H1 (cell line): ENCODE measurements at regions not wholly inside any gene's neighbourhood (a gene's known extent, or its start where the extent isn't known, plus 50 kb on each side); places are given as distances from the start of the nearest gene placed in this dataset.

Experiments
- CTCF ChIA-PET: fragments of 300-600 bp; sonication (Branson Sonifier 250); formaldehyde crosslinking; loops from one replicate; lab custom pipeline; 2021; ENCODE audit not compliant: partially characterized antibody; lab: Charles Lee
- POLR2A ChIA-PET: fragments of 300-600 bp; sonication (Branson Sonifier 250); formaldehyde crosslinking; loops from one replicate; lab custom pipeline; 2021; ENCODE audit warnings: inconsistent platforms; ENCODE audit not compliant: partially characterized antibody; lab: Charles Lee
- DNase-seq, 2 experiments: peaks; one replicate each; pipeline versions ENCODE4 v3.0.0 to v3.0.0-alpha.2; 2010 to 2022; ENCODE audit warnings: low spot score in 2 of 2, low read depth in 1 of 2, mixed read lengths in 1 of 2
- FAIRE-seq: peaks from 2 replicates; lab custom pipeline; 2011; peaks lifted over from hg19 to GRCh38; lab: Jason Lieb, UNC
- H2AFZ ChIP-seq: 2 replicates; pipeline ENCODE4 v1.8.1; 2012; ENCODE audit warnings: low read length, inconsistent platforms
- H2AK5ac ChIP-seq: 2 replicates; pipeline ENCODE4 v1.6.1; 2013; ENCODE audit warnings: low read depth, low read length
- H2BK120ac ChIP-seq: replicated peaks from 2 replicates; pipeline ENCODE3; 2013; ENCODE audit warnings: low read depth, low read length, inconsistent platforms
- H2BK12ac ChIP-seq: 2 replicates; pipeline ENCODE4 v1.6.1; 2013; ENCODE audit warnings: low read depth, low read length
- H2BK15ac ChIP-seq: 2 replicates; pipeline ENCODE4 v1.6.1; 2013; ENCODE audit warnings: low read length
- H2BK20ac ChIP-seq: 2 replicates; pipeline ENCODE4 v1.6.1; 2013; ENCODE audit warnings: low read length
- H2BK5ac ChIP-seq: 2 replicates; pipeline ENCODE4 v1.6.1; 2013; ENCODE audit warnings: low read depth, low read length
- H3K14ac ChIP-seq: 2 replicates; pipeline ENCODE4 v1.6.1; 2013; ENCODE audit warnings: inconsistent platforms; ENCODE audit not compliant: insufficient read length
- H3K18ac ChIP-seq: 2 replicates; pipeline ENCODE4 v1.6.1; 2013; ENCODE audit warnings: low read length; ENCODE audit errors: extremely low read depth
- H3K23ac ChIP-seq: 2 replicates; pipeline ENCODE4 v1.6.1; 2013; ENCODE audit warnings: inconsistent platforms; ENCODE audit not compliant: insufficient read length
- H3K23me2 ChIP-seq: 2 replicates; pipeline ENCODE4 v1.6.1; 2013; ENCODE audit warnings: low read depth, low read length
- H3K27ac ChIP-seq: 2 replicates; pipeline ENCODE4 v1.6.1; 2011; ENCODE audit warnings: low read depth, low read length, inconsistent platforms
- H3K27me3 ChIP-seq, 4 experiments: replicated peaks in 1 of 4; 1 replicate in 1 of 4; 2 replicates in 3 of 4; pipeline versions ENCODE4 v1.6.1 to v1.8.1; 2011 to 2013; ENCODE audit warnings: low read length in 3 of 4, mild to moderate bottlenecking in 3 of 4, inconsistent platforms in 2 of 4, mixed read lengths in 2 of 4, moderate library complexity in 1 of 4; ENCODE audit not compliant: control insufficient read depth in 3 of 4, insufficient read depth in 3 of 4; ENCODE audit errors: extremely low read depth in 1 of 4
- H3K36me3 ChIP-seq, 4 experiments: 2 replicates each; pipeline versions ENCODE4 v1.6.1 to v1.8.1; 2011 to 2013; ENCODE audit warnings: mild to moderate bottlenecking in 4 of 4, low read length in 3 of 4, moderate library complexity in 2 of 4, control low read depth in 1 of 4, inconsistent platforms in 1 of 4; ENCODE audit not compliant: insufficient read depth in 4 of 4, control insufficient read depth in 2 of 4
- H3K4ac ChIP-seq: replicated peaks from 2 replicates; pipeline ENCODE3; 2013; ENCODE audit warnings: low read length, low read depth, mixed read lengths, inconsistent platforms; ENCODE audit not compliant: insufficient read length
- H3K4me1 ChIP-seq, 4 experiments: replicated peaks in 1 of 4; 1 replicate in 1 of 4; 2 replicates in 3 of 4; pipeline versions ENCODE4 v1.6.1 to v1.8.1; 2011 to 2013; ENCODE audit warnings: low read length in 3 of 4, inconsistent platforms in 2 of 4, mixed read lengths in 1 of 4; ENCODE audit not compliant: insufficient read depth in 4 of 4, control insufficient read depth in 3 of 4
- H3K4me2 ChIP-seq, 2 experiments: 2 replicates each; pipeline versions ENCODE4 v1.6.1 to v1.8.1; 2011 to 2013; ENCODE audit warnings: low read depth in 2 of 2, low read length in 2 of 2, control low read depth in 1 of 2, inconsistent platforms in 1 of 2, mild to moderate bottlenecking in 1 of 2; ENCODE audit not compliant: insufficient read depth in 1 of 2
- H3K4me3 ChIP-seq, 4 experiments: fragments of 200-600, 300-600 bp in 1 of 4; sonication (generic), shearing (Covaris generic), sonication (Bioruptor Twin) in 1 of 4; 2 replicates each; pipeline versions ENCODE4 v1.5.1 to v1.8.1; 2011 to 2016; ENCODE audit warnings: low read length in 4 of 4, low read depth in 3 of 4, control low read depth in 2 of 4, inconsistent platforms in 2 of 4, mild to moderate bottlenecking in 2 of 4, mixed read lengths in 1 of 4, moderate library complexity in 1 of 4; ENCODE audit not compliant: insufficient read depth in 2 of 4; ENCODE audit errors: extremely low read depth in 1 of 4
- H3K56ac ChIP-seq: replicated peaks from 2 replicates; pipeline ENCODE3; 2013; ENCODE audit warnings: low read depth, mild to moderate bottlenecking, mixed read lengths, low read length, inconsistent platforms; ENCODE audit not compliant: insufficient read length
- H3K79me1 ChIP-seq: 2 replicates; pipeline ENCODE4 v1.6.1; 2013; ENCODE audit warnings: low read depth, low read length, control low read depth
- H3K79me2 ChIP-seq, 2 experiments: 2 replicates each; pipeline versions ENCODE4 v1.6.1 to v1.8.1; 2012 to 2013; ENCODE audit warnings: low read length in 2 of 2, mild to moderate bottlenecking in 2 of 2, inconsistent platforms in 1 of 2; ENCODE audit not compliant: insufficient read depth in 2 of 2, control insufficient read depth in 1 of 2
- H3K9ac ChIP-seq, 4 experiments: replicated peaks in 1 of 4; 1 replicate in 1 of 4; 2 replicates in 3 of 4; pipeline versions ENCODE4 v1.6.1 to v1.8.1; 2011 to 2013; ENCODE audit warnings: low read depth in 3 of 4, low read length in 3 of 4, control low read depth in 2 of 4, mild to moderate bottlenecking in 2 of 4, moderate library complexity in 2 of 4, inconsistent platforms in 1 of 4; ENCODE audit errors: extremely low read depth in 1 of 4
- H3K9me3 ChIP-seq, 2 experiments: 2 replicates each; pipeline versions ENCODE4 v1.6.1 to v1.8.1; 2012 to 2013; ENCODE audit warnings: mild to moderate bottlenecking in 2 of 2, moderate library complexity in 2 of 2, control low read depth in 1 of 2, inconsistent platforms in 1 of 2, low read depth in 1 of 2, low read length in 1 of 2, mixed read lengths in 1 of 2; ENCODE audit not compliant: insufficient read depth in 2 of 2
- H4K20me1 ChIP-seq, 2 experiments: replicated peaks in 1 of 2; 2 replicates each; pipeline versions ENCODE3 to v1.8.1; 2011 to 2013; ENCODE audit warnings: inconsistent platforms in 2 of 2, low read length in 2 of 2, mild to moderate bottlenecking in 1 of 2; ENCODE audit not compliant: insufficient read depth in 2 of 2, control insufficient read depth in 1 of 2
- H4K5ac ChIP-seq: 2 replicates; pipeline ENCODE4 v1.6.1; 2013; ENCODE audit warnings: low read length, low read depth, mixed read lengths, inconsistent platforms; ENCODE audit not compliant: insufficient read length
- H4K8ac ChIP-seq: 2 replicates; pipeline ENCODE4 v1.8.0; 2013; ENCODE audit warnings: mild to moderate bottlenecking, moderate library complexity, low read length, inconsistent platforms; ENCODE audit not compliant: insufficient read depth; ENCODE audit errors: extremely low read depth
- H4K91ac ChIP-seq: replicated peaks from 2 replicates; pipeline ENCODE3; 2013; ENCODE audit warnings: low read length, mixed read lengths, inconsistent platforms; ENCODE audit not compliant: insufficient read length
- ASH2L ChIP-seq: fragments of 200-600, 300-600 bp; sonication (generic); IDR thresholded peaks from one replicate; pipeline ENCODE4 v1.7.1; 2017; ENCODE audit warnings: low read length
- CTBP2 ChIP-seq: IDR thresholded peaks from 2 replicates; pipeline ENCODE4 v1.7.0; 2011; ENCODE audit warnings: borderline replicate concordance, mild to moderate bottlenecking, moderate library complexity, mixed read lengths, low read length; ENCODE audit not compliant: insufficient read depth, insufficient read length
- KDM5A ChIP-seq: fragments of 200-600 bp; IDR thresholded peaks from 2 replicates; pipeline ENCODE4 v1.7.1; 2012; ENCODE audit warnings: mild to moderate bottlenecking, low read length, inconsistent platforms, mixed read lengths
- MAX ChIP-seq: IDR thresholded peaks from 2 replicates; pipeline ENCODE4 v1.6.1; 2012; ENCODE audit warnings: inconsistent platforms
- POLR2A ChIP-seq, 2 experiments: IDR thresholded peaks; 1 replicate in 1 of 2; 2 replicates in 1 of 2; pipeline ENCODE4 v1.6.1; 2011; ENCODE audit warnings: low read depth in 2 of 2, low read length in 2 of 2, mild to moderate bottlenecking in 2 of 2; ENCODE audit errors: control extremely low read depth in 1 of 2
- RBBP5 ChIP-seq: IDR thresholded peaks from 2 replicates; pipeline ENCODE4 v1.7.1; 2012; ENCODE audit warnings: low read depth, mild to moderate bottlenecking, inconsistent platforms, low read length, moderate library complexity, borderline replicate concordance
- RNF2 ChIP-seq: fragments of 200-900, 300-1000 bp; sonication (generic); IDR thresholded peaks from 2 replicates; pipeline ENCODE4 v1.7.1; 2016; ENCODE audit warnings: borderline replicate concordance, low read depth, mild to moderate bottlenecking, antibody characterized with exemption, low read length; ENCODE audit not compliant: poor library complexity, severe bottlenecking; ENCODE audit errors: missing control alignments
- SAP30 ChIP-seq: fragments of 300-600 bp; sonication (generic); IDR thresholded peaks from 2 replicates; pipeline ENCODE4 v1.7.1; 2012; ENCODE audit warnings: low read length, moderate library complexity, mild to moderate bottlenecking, inconsistent platforms; ENCODE audit not compliant: insufficient read depth, insufficient replicate concordance
- SIRT6 ChIP-seq: IDR thresholded peaks from one replicate; pipeline ENCODE4 v1.7.1; 2012; ENCODE audit warnings: low read length, inconsistent platforms
- SP2 ChIP-seq: IDR thresholded peaks from 2 replicates; pipeline ENCODE4 v1.6.1; 2012; ENCODE audit warnings: mild to moderate bottlenecking, low read length, inconsistent platforms
- SP4 ChIP-seq: IDR thresholded peaks from 2 replicates; pipeline ENCODE4 v1.6.1; 2012; ENCODE audit warnings: low read length, inconsistent platforms
- SRF ChIP-seq: IDR thresholded peaks from 2 replicates; pipeline ENCODE4 v1.6.1; 2011; ENCODE audit warnings: mild to moderate bottlenecking, low read depth, low read length, moderate library complexity
- TAF1 ChIP-seq: IDR thresholded peaks from 2 replicates; pipeline ENCODE4 v1.6.1; 2011; ENCODE audit warnings: mild to moderate bottlenecking, low read depth, low read length
- WGBS, 2 experiments: shearing (Covaris generic) in 1 of 2; methylation state at CpG; one replicate each; pipeline versions ENCODE4 v1.1.6 to v1.1.7; 2013 to 2015; ENCODE audit warnings: low lambda C conversion rate in 2 of 2, mixed read lengths in 2 of 2, inconsistent platforms in 1 of 2, low coverage in 1 of 2, missing lambda C conversion rate in 1 of 2; ENCODE audit not compliant: insufficient replicate concordance in 2 of 2, insufficient coverage in 1 of 2, insufficient read length in 1 of 2; ENCODE audit errors: extremely low coverage in 1 of 2, missing lambda C conversion rate in 1 of 2; 5-methylcytosine and 5-hydroxymethylcytosine counted together

- POLR2A ChIA-PET, result no interaction called here
- FAIRE-seq, result no peak
These were observed 527.8 kb upstream of the WSB1 start for GRCh38 chr17:26765860-26766709.

More at GRCh38 chr17:26765860-26766709, 527.8 kb upstream of the WSB1 start:
- Histone ChIP-seq H3K18ac (no peak overlapping the region), H3K9me3 (peaks cover 8 to 32% of the 10 kb centered on the region in 2 experiments; a peak in 3 of 4 replicates), H2BK20ac (no peak overlapping the region), H3K4me2 (no peak overlapping the region), H3K4ac (no peak overlapping the region), H3K79me2 (no peaks in the 10 kb centered on the region), H4K5ac (no peak overlapping the region), H3K79me1 (no peaks in the 10 kb centered on the region), H3K27me3 (no peaks in the 10 kb centered on the region), H2BK15ac (no peak overlapping the region), H3K4me1 (no peaks in the 10 kb centered on the region), H3K4me3 (no peak overlapping the region), H4K8ac (no peak overlapping the region), H3K23me2 (no peaks in the 10 kb centered on the region), H4K91ac (no peak overlapping the region), H3K9ac (no peak overlapping the region), H2BK12ac (no peak overlapping the region), H2AK5ac (no peak overlapping the region), H3K56ac (no peak overlapping the region), H3K14ac (no peak overlapping the region), H3K27ac (no peak overlapping the region), H3K36me3 (no peaks in the 10 kb centered on the region), H3K23ac (no peak overlapping the region), H2AFZ (no peak overlapping the region), H2BK5ac (no peak overlapping the region), H4K20me1 (no peaks in the 10 kb centered on the region), H2BK120ac (no peak overlapping the region)
- TF ChIP-seq SP2 (no peak), KDM5A (no peak), TAF1 (no peak), SIRT6 (no peak), MAX (no peak), SAP30 (no peak), RBBP5 (no peak), CTBP2 (no peak), SRF (no peak), RNF2 (no peak), POLR2A (IDR thresholded peaks at IDR 0.05; ENCODE audit: control extremely low read depth in 1 of 2, low read depth in 2 of 2, low read length in 2 of 2) (no peak), SP4 (no peak), ASH2L (no peak)
- WGBS, 2 experiments, result no CpG with 5 or more reads among the region's 103 CpGs
- CTCF ChIA-PET, result no interaction called here
- no peak for DNase-seq
